ENCODE measurements at regions not wholly inside any gene's neighbourhood (a gene's known extent, or its start where the extent isn't known, plus 50 kb on each side); places are given as distances from the start of the nearest gene placed in this dataset.

- TF ChIP-seq CTCF (IDR thresholded peaks at IDR 0.05; ENCODE audit: low read depth, low read length) (no peak), EZH2phosphoT487 (IDR thresholded peaks at IDR 0.05; ENCODE audit: low read depth) (no peak)
These were observed 275.2 kb upstream of the CBLB start for GRCh38 chr3:106144030-106144429.
